Stomach (tissue), 8 donors: ENCODE measurements at regions not wholly inside any gene's neighbourhood (a gene's known extent, or its start where the extent isn't known, plus 50 kb on each side); places are given as distances from the start of the nearest gene placed in this dataset.
"Not testable (repeated sequence)": the region's sequence is repeated elsewhere in the genome, so short reads cannot be mapped to it uniquely, and the experiment has no call there.

Experiments
- DNase-seq, 2 donors: peaks; one replicate each; pipeline versions ENCODE4 v3.0.0 to v3.0.0-alpha.2; 2013 to 2019
- H3K27ac ChIP-seq, 5 donors: fragments of 200-600 bp in 4 of 5; sonication (generic) in 4 of 5; one replicate each; pipeline ENCODE4 v1.5.1; 2013 to 2019; ENCODE audit warnings: mild to moderate bottlenecking in 1 of 5, moderate library complexity in 1 of 5
- H3K27me3 ChIP-seq, 3 donors: fragments of 200-600 bp; sonication (generic); one replicate each; pipeline ENCODE4 v1.5.1; 2017 to 2019; ENCODE audit warnings: mixed run types in 1 of 3
- H3K36me3 ChIP-seq, 4 donors: fragments of 200-600 bp; sonication (generic); 1 replicate in 3 of 4; 2 replicates in 1 of 4; pipeline ENCODE4 v1.5.1; 2016 to 2019
- H3K4me1 ChIP-seq, 4 donors: fragments of 200-600 bp; sonication (generic); one replicate each; pipeline ENCODE4 v1.5.1; 2016 to 2019
- H3K4me3 ChIP-seq, 4 donors: fragments of 200-600 bp; sonication (generic) in 3 of 4; one replicate each; pipeline ENCODE4 v1.5.1; 2016 to 2019; ENCODE audit warnings: mild to moderate bottlenecking in 1 of 4
- H3K9me3 ChIP-seq, 4 donors: fragments of 200-600 bp; sonication (generic); one replicate each; pipeline ENCODE4 v1.5.1; 2016 to 2019
- CTCF ChIP-seq, 7 experiments: fragments of 450-650 bp in 4 of 7; fragments of 200-600 bp in 3 of 7; sonication (generic) in 3 of 7; IDR thresholded peaks; one replicate each; pipeline ENCODE4 v1.5.1; 2016 to 2019; ENCODE audit warnings: antibody characterized with exemption in 7 of 7, control low read depth in 2 of 7, mild to moderate bottlenecking in 1 of 7
- EP300 ChIP-seq: sonication (generic); formaldehyde crosslinking; IDR thresholded peaks from one replicate; pipeline ENCODE4 v1.6.1; 2017; ENCODE audit warnings: antibody characterized with exemption
- POLR2A ChIP-seq, 4 donors: fragments of 450-650 bp; IDR thresholded peaks; one replicate each; pipeline ENCODE4 v1.6.1; 2016; ENCODE audit warnings: antibody characterized with exemption in 4 of 4, control low read depth in 2 of 4, mild to moderate bottlenecking in 1 of 4, moderate library complexity in 1 of 4
- POLR2AphosphoS5 ChIP-seq, 3 donors: sonication (generic); formaldehyde crosslinking; IDR thresholded peaks; one replicate each; pipeline ENCODE4 v1.6.1; 2016; ENCODE audit warnings: antibody characterized with exemption in 3 of 3
- WGBS, 5 donors: extraction: QIAGEN DNeasy Blood & Tissue Kit in 3 of 5; methylation state at CpG; one replicate each; pipeline versions ENCODE4 v1.1.5 to v1.1.7; 2013 to 2018; 5-methylcytosine and 5-hydroxymethylcytosine counted together
- intact Hi-C: fragments of 100-400 bp; cut with DNase I; formaldehyde crosslinking; loops from one replicate; pipeline ENCODE4 v1.15.1; 2023; ENCODE audit warnings: low total_unique reads
- donor health status: healthy with polysubstance abuse.
- donor health status: Bipolar disorder and iron deficiency.
- donor health status: healthy.

- no peak for TF ChIP-seq CTCF (IDR thresholded peaks at IDR 0.05)
- no peak for TF ChIP-seq EP300
- TF ChIP-seq POLR2A (IDR thresholded peaks at IDR 0.05), result no peak
- no peak for TF ChIP-seq POLR2AphosphoS5 (IDR thresholded peaks at IDR 0.05)
- H3K4me1 ChIP-seq, result no peaks in the 10 kb centered on the region
- intact Hi-C loops, result no loop called here
- WGBS, 5 donors, result 81 to 95% (median 88%) methylated on average over 1 of the region's 1 CpG
- H3K9me3 ChIP-seq, result no peaks in the 10 kb centered on the region
- H3K27me3 ChIP-seq, result no peaks in the 10 kb centered on the region
- DNase-seq, result no peak
- H3K27ac ChIP-seq, result no peak overlapping the region
- H3K36me3 ChIP-seq, result no peaks in the 10 kb centered on the region
- no peak overlapping the region for H3K4me3 ChIP-seq
These were observed 360.6 kb upstream of the C11orf87 start for GRCh38 chr11:109061394-109061793.

GRCh38 chr11:109062445-109062844 lies 359.5 kb upstream of the C11orf87 start:
- Histone ChIP-seq H3K36me3 (no peaks in the 10 kb centered on the region), H3K4me3 (no peak overlapping the region), H3K9me3 (peaks cover 0 to 4% (median 0%) of the 10 kb centered on the region in 4 donors), H3K27ac (no peak overlapping the region), H3K27me3 (no peaks in the 10 kb centered on the region), H3K4me1 (no peaks in the 10 kb centered on the region)
- no peak for TF ChIP-seq CTCF (IDR thresholded peaks at IDR 0.05)
- intact Hi-C loops, result no loop called here
- WGBS, 5 donors, result 31 to 49% (median 47%) methylated on average over 2 of the region's 2 CpGs
- DNase-seq, result no peak

GRCh38 chr11:109062871-109063270 lies 359.1 kb upstream of the C11orf87 start:
- Histone ChIP-seq H3K4me1 (no peaks in the 10 kb centered on the region), H3K27ac (no peak overlapping the region), H3K27me3 (no peaks in the 10 kb centered on the region), H3K9me3 (peaks cover 0 to 4% (median 0%) of the 10 kb centered on the region in 4 donors), H3K36me3 (no peaks in the 10 kb centered on the region), H3K4me3 (no peak overlapping the region)
- DNase-seq, result no peak
- intact Hi-C loops, result no loop called here
- 58 to 73% (median 63%) methylated on average over 2 of the region's 2 CpGs for WGBS, 5 donors
- TF ChIP-seq EP300 (no peak), POLR2AphosphoS5 (IDR thresholded peaks at IDR 0.05) (no peak), CTCF (IDR thresholded peaks at IDR 0.05) (no peak), POLR2A (IDR thresholded peaks at IDR 0.05) (no peak)

GRCh38 chr11:109064618-109065311 lies 357.2 kb upstream of the C11orf87 start:
- H3K27ac ChIP-seq, H3K27me3 ChIP-seq, H3K4me3 ChIP-seq, H3K9me3 ChIP-seq, H3K4me1 ChIP-seq, H3K36me3 ChIP-seq, intact Hi-C loops: not testable (repeated sequence)
- 69 to 85% (median 76%) methylated on average over 5 of the region's 5 CpGs for WGBS, 5 donors
- peak in 1 of 2 donors; percentile 12 for DNase-seq

- peaks cover 0 to 10% (median 2%) of the 10 kb centered on the region in 4 donors for H3K4me1 ChIP-seq
- H3K27ac ChIP-seq, result peak overlapping the region in 1 of 5 donors; percentile 73
- TF ChIP-seq CTCF (IDR thresholded peaks at IDR 0.05), result no peak
- no peak for TF ChIP-seq POLR2AphosphoS5 (IDR thresholded peaks at IDR 0.05)
- no peak for TF ChIP-seq POLR2A (IDR thresholded peaks at IDR 0.05)
- no peak for TF ChIP-seq EP300
- peaks cover 0 to 17% (median 4%) of the 10 kb centered on the region in 4 donors for H3K9me3 ChIP-seq
- intact Hi-C loops, result no loop called here
- H3K36me3 ChIP-seq, result no peaks in the 10 kb centered on the region
- no peak overlapping the region for H3K4me3 ChIP-seq
- H3K27me3 ChIP-seq, result no peaks in the 10 kb centered on the region
- DNase-seq, result no peak
These were observed 350.7 kb upstream of the C11orf87 start for GRCh38 chr11:109071262-109071661.
